ENCODE measurements at regions not wholly inside any gene's neighbourhood (a gene's known extent, or its start where the extent isn't known, plus 50 kb on each side); places are given as distances from the start of the nearest gene placed in this dataset.

GRCh38 chr10:107371801-107372200 is 207.3 kb upstream of the SORCS1 start:
- H3K27ac ChIP-seq: no peak overlapping the region
- no peak overlapping the region for H3K4me3 ChIP-seq
- TF ChIP-seq CTCF (IDR thresholded peaks at IDR 0.05): no peak
- no peak for DNase-seq (ENCODE audit: low spot score)

DNA sequence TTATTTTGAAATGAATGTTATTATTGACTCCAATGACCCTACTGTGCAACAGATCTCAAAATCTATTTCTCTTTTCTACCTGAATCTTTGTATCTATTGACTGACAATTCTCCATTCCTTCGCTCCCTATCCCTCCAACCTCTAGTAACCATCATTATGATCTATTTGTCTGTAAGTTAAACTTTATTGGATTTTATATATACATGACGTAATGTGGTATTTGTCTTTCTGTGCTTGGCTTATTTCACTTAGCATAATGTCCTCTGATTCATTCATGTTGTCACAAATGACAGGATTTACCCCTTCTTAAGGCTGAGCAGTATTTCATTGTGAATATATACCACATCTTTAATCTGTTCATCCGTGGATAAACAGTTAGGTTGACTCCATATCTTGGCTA is 200.4 kb upstream of the SORCS1 start:
- Histone ChIP-seq H3K27ac (no peak overlapping the region), H3K4me3 (no peak overlapping the region)
- DNase-seq (ENCODE audit: low spot score): no peak
- TF ChIP-seq CTCF (IDR thresholded peaks at IDR 0.05): no peak

GRCh38 chr10:107362306-107362705 is 197.8 kb upstream of the SORCS1 start:
- Histone ChIP-seq H3K27ac (no peak overlapping the region), H3K4me3 (no peak overlapping the region)
- no peak for DNase-seq (ENCODE audit: low spot score)
- no peak for TF ChIP-seq CTCF (IDR thresholded peaks at IDR 0.05)

DNA sequence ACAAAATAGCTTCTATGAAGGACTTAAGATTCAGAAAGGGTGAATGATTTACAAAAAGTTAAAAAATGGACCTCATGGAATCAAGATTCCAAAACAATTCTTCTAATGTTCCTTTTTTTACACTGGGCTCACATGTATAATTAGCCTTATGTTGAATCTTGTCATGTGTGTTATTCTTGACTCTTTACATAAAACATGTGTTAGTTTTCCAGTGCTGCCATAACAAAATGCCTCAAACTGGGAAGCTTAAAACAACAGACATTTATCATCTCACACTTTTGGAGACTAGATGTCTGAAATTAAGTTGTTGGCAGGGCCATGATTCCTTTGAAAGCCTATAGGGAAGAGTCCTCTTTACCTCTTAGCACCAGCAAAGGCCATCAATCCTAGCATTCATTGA is 192.5 kb upstream of the SORCS1 start:
- H3K4me3 ChIP-seq: no peak overlapping the region
- no peak for TF ChIP-seq CTCF (IDR thresholded peaks at IDR 0.05)
- no peak for DNase-seq (ENCODE audit: low spot score)
- no peak overlapping the region for H3K27ac ChIP-seq

GRCh38 chr10:107356396-107356795 is 191.9 kb upstream of the SORCS1 start:
- no peak for DNase-seq (ENCODE audit: low spot score)
- TF ChIP-seq CTCF (IDR thresholded peaks at IDR 0.05): no peak
- no peak overlapping the region for H3K27ac ChIP-seq
- H3K4me3 ChIP-seq: no peak overlapping the region

DNA sequence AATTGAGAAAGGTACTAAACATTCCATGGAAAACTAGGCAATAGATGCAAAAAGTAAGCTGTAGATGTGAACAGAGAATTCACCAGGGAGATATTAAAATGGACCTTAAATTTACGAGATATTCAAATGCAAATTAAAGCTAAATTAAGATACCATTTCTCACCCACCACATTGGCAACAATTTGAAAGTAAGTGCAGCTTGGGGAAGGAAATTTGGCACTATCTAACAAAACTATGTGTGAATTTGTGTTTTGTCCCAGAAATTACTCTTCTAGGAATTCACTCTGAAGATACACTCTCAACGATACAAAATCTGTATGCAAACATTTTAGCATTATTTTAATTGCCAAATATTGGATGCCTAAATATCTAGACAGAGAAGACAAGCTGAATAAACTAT is 178.2 kb upstream of the SORCS1 start:
- no peak overlapping the region for H3K27ac ChIP-seq
- TF ChIP-seq CTCF (IDR thresholded peaks at IDR 0.05): no peak
- no peak for DNase-seq (ENCODE audit: low spot score)
- no peak overlapping the region for H3K4me3 ChIP-seq

GRCh38 chr10:107341281-107341680 is 176.8 kb upstream of the SORCS1 start:
- H3K4me3 ChIP-seq: no peak overlapping the region
- DNase-seq (ENCODE audit: low spot score): no peak
- no peak overlapping the region for H3K27ac ChIP-seq
- no peak for TF ChIP-seq CTCF (IDR thresholded peaks at IDR 0.05)
